A549 (cell line): ENCODE measurements at regions not wholly inside any gene's neighbourhood (a gene's known extent, or its start where the extent isn't known, plus 50 kb on each side); places are given as distances from the start of the nearest gene placed in this dataset.
A peak's percentile ranks its signal among the peaks of the same experiment; 100 is the strongest.

Experiments used
- ATAC-seq, 2 experiments: fragments of 200-7000 bp in 1 of 2; fragments of >200 bp in 1 of 2; cut with Nextera tagmentation in 1 of 2; cut with Tn5 transposase in 1 of 2; 3 replicates each; pipeline versions ENCODE4 v1.8.0 to v1.9.1; 2018 to 2020; ENCODE audit warnings: mild to moderate bottlenecking in 1 of 2, moderate library complexity in 1 of 2
- CTCF ChIA-PET: fragments of 300-600 bp; sonication (Branson Sonifier 250); formaldehyde crosslinking; extraction: SDS; loops from one replicate; lab custom pipeline; 2021; ENCODE audit warnings: antibody characterized with exemption, inconsistent platforms; lab: Yijun Ruan, JAX
- POLR2A ChIA-PET: fragments of 350-600 bp; formaldehyde crosslinking; extraction: SDS; loops from one replicate; lab custom pipeline; 2021; ENCODE audit warnings: antibody characterized with exemption, inconsistent platforms; lab: Yijun Ruan, JAX
- DNase-seq, 2 experiments: peaks; one replicate each; pipeline versions ENCODE4 v3.0.0 to v3.0.0-alpha.2; 2011 to 2016; ENCODE audit warnings: low read depth in 1 of 2, low spot score in 1 of 2
- FAIRE-seq: peaks from 2 replicates; lab custom pipeline; 2011; peaks lifted over from hg19 to GRCh38; lab: Jason Lieb, UNC
- H3K27ac ChIP-seq, 2 experiments: fragments of >200 bp; sonication (Bioruptor Twin); formaldehyde crosslinking; 3 replicates each; pipeline ENCODE4 v1.5.1; 2016 to 2017
- H3K4me1 ChIP-seq: fragments of >200 bp; sonication (Bioruptor Twin); formaldehyde crosslinking; 3 replicates; pipeline ENCODE4 v1.6.1; 2016
- H3K4me2 ChIP-seq: fragments of >200 bp; sonication (Bioruptor Twin); formaldehyde crosslinking; 3 replicates; pipeline ENCODE4 v1.6.1; 2016
- H3K4me3 ChIP-seq: fragments of >200 bp; sonication (Bioruptor Twin); formaldehyde crosslinking; 3 replicates; pipeline ENCODE4 v1.5.1; 2016
- H3K9me3 ChIP-seq: fragments of >200 bp; sonication (Bioruptor Twin); formaldehyde crosslinking; 3 replicates; pipeline ENCODE4 v1.6.1; 2016
- ATOH8 ChIP-seq: fragments of 250-450 bp; sonication (Bioruptor Pico); IDR thresholded peaks from 2 replicates; pipeline ENCODE4 v1.5.0; 2020; ENCODE audit warnings: low read depth, mild to moderate bottlenecking, moderate library complexity
- CBX2 ChIP-seq: fragments of 200-600 bp; sonication (generic); IDR thresholded peaks from 2 replicates; pipeline ENCODE4 v1.6.1; 2016; ENCODE audit warnings: low read depth, mild to moderate bottlenecking, borderline replicate concordance
- EHF ChIP-seq: fragments of 250-450 bp; sonication (Bioruptor Pico); IDR thresholded peaks from 2 replicates; pipeline ENCODE4 v1.5.0; 2020; ENCODE audit warnings: mild to moderate bottlenecking
- ELK1 ChIP-seq: fragments of 150-350 bp; IDR thresholded peaks from 2 replicates; pipeline ENCODE4 v1.6.1; 2014; ENCODE audit warnings: low read depth, mild to moderate bottlenecking, low read length
- FOSL2 ChIP-seq, 2 experiments: fragments of 450-650 bp in 1 of 2; fragments of >200 bp in 1 of 2; sonication (Bioruptor Twin) in 1 of 2; formaldehyde crosslinking; IDR thresholded peaks; 2 replicates each; pipeline versions ENCODE4 v1.5.0 to v1.6.1; 2016 to 2020; ENCODE audit warnings: mild to moderate bottlenecking in 1 of 2, moderate library complexity in 1 of 2
- GATA3 ChIP-seq: IDR thresholded peaks from 2 replicates; pipeline ENCODE4 v1.6.1; 2012; ENCODE audit warnings: borderline replicate concordance
- HOXA7 ChIP-seq: fragments of 250-450 bp; sonication (Bioruptor Pico); IDR thresholded peaks from 2 replicates; pipeline ENCODE4 v1.5.0; 2020; ENCODE audit warnings: mild to moderate bottlenecking, moderate library complexity
- HOXB13 ChIP-seq: fragments of 250-450 bp; sonication (Bioruptor Pico); IDR thresholded peaks from 2 replicates; pipeline ENCODE4 v1.5.0; 2020; ENCODE audit warnings: low read depth, mild to moderate bottlenecking, moderate library complexity
- MAFK ChIP-seq: fragments of 450-650 bp; IDR thresholded peaks from 2 replicates; pipeline ENCODE4 v1.6.1; 2014; ENCODE audit not compliant: partially characterized antibody
- NPAS2 ChIP-seq: fragments of 250-450 bp; sonication (Bioruptor Pico); IDR thresholded peaks from 2 replicates; pipeline ENCODE4 v1.8.0; 2022; ENCODE audit warnings: mild to moderate bottlenecking, moderate library complexity, borderline replicate concordance
- POLR2AphosphoS2 ChIP-seq: conservative IDR thresholded peaks from 2 replicates; pipeline ENCODE4 v1.6.1; 2012; ENCODE audit warnings: low read length, improper control_type of control experiment, inconsistent platforms
- ZSCAN20 ChIP-seq: fragments of 250-450 bp; sonication (Bioruptor Pico); IDR thresholded peaks from 2 replicates; pipeline ENCODE4 v1.8.0; 2022; ENCODE audit warnings: mild to moderate bottlenecking, moderate library complexity
- WGBS: methylation state at CpG from one replicate; pipeline ENCODE4 v1.1.6; 2017; ENCODE audit errors: missing lambda C conversion rate; 5-methylcytosine and 5-hydroxymethylcytosine counted together

- Histone ChIP-seq H3K27ac (no peak overlapping the region), H3K4me3 (no peak overlapping the region), H3K4me2 (no peak overlapping the region), H3K9me3 (no peaks in the 10 kb centered on the region), H3K4me1 (no peaks in the 10 kb centered on the region)
- DNase-seq (no peak), FAIRE-seq (no peak), ATAC-seq (no peak)
- ChIA-PET CTCF (no interaction called here), POLR2A (no interaction called here)
- peak; percentile 6 for TF ChIP-seq MAFK
- no peak for TF ChIP-seq CBX2
- no peak for TF ChIP-seq FOSL2 (IDR thresholded peaks at IDR 0.05)
- TF ChIP-seq FOSL2 (CRISPR knock-in tag; IDR thresholded peaks at IDR 0.05) = 0 out of 2 replicates have a peak, but pooled peaks have one; percentile 4
- 57% methylated on average over 3 of the region's 3 CpGs for WGBS
Measured at GRCh38 chr9:81083854-81084512, 605.4 kb downstream of the TLE1 start.

GRCh38 chr9:81083067-81083466, 606.3 kb downstream of the TLE1 start:
- Histone ChIP-seq H3K4me3 (no peak overlapping the region), H3K4me1 (no peaks in the 10 kb centered on the region), H3K27ac (no peak overlapping the region), H3K4me2 (no peak overlapping the region), H3K9me3 (no peaks in the 10 kb centered on the region)
- TF ChIP-seq HOXB13 (CRISPR knock-in tag) (no peak), NPAS2 (CRISPR knock-in tag) (no peak), ZSCAN20 (CRISPR knock-in tag) (no peak), MAFK (no peak)
- WGBS = 62% methylated on average over 4 of the region's 4 CpGs
- ChIA-PET POLR2A (no interaction called here), CTCF (no interaction called here)
- FAIRE-seq = no peak
- DNase-seq = peak in 1 of 2 experiments; percentile 14
- peak; percentile 78 to 81; a peak in 5 of 6 replicates for ATAC-seq

GRCh38 chr9:81082221-81082620, 607.1 kb downstream of the TLE1 start:
- H3K27ac ChIP-seq = no peak overlapping the region
- ATAC-seq = no peak
- H3K4me2 ChIP-seq = no peak overlapping the region
- POLR2A ChIA-PET = no interaction called here
- no peaks in the 10 kb centered on the region for H3K4me1 ChIP-seq
- no peaks in the 10 kb centered on the region for H3K9me3 ChIP-seq
- TF ChIP-seq GATA3 (no peak), HOXA7 (CRISPR knock-in tag) (no peak), ELK1 (no peak), EHF (CRISPR knock-in tag) (no peak), POLR2AphosphoS2 (no peak)
- TF ChIP-seq, all 56 proteins: peak for 0
- DNase-seq (no peak), FAIRE-seq (no peak)
- CTCF ChIA-PET = interaction anchor here (0.6 kb wide), 1 partner anchor 22 kb away, joined by 6 read pairs; no protein-coding TSS in a partner anchor
- H3K4me3 ChIP-seq = no peak overlapping the region

- H3K4me2 ChIP-seq = no peak overlapping the region
- DNase-seq = no peak
- no peak overlapping the region for H3K27ac ChIP-seq
- FAIRE-seq = no peak
- H3K4me1 ChIP-seq = no peaks in the 10 kb centered on the region
- ChIA-PET CTCF (interaction anchor here (0.6 kb wide), 1 partner anchor 103 kb away, joined by 3 read pairs; no protein-coding TSS in a partner anchor), POLR2A (no interaction called here)
- H3K9me3 ChIP-seq = no peaks in the 10 kb centered on the region
- no peak for TF ChIP-seq ATOH8 (CRISPR knock-in tag)
- no peak for ATAC-seq
- H3K4me3 ChIP-seq = no peak overlapping the region
Measured at GRCh38 chr9:81080900-81081299, 608.4 kb downstream of the TLE1 start.

- POLR2A ChIA-PET = no interaction called here
- CTCF ChIA-PET = no interaction called here
Measured at GRCh38 chr9:81080185-81080584, 609.2 kb downstream of the TLE1 start.

More at GRCh38 chr9:81080185-81080584, 609.2 kb downstream of the TLE1 start:
- no peak overlapping the region for H3K4me2 ChIP-seq
- TF ChIP-seq EHF (CRISPR knock-in tag) (no peak), MAFK (peak; percentile 59)
- H3K9me3 ChIP-seq = no peaks in the 10 kb centered on the region
- FAIRE-seq (no peak), ATAC-seq (no peak), DNase-seq (no peak)
- no peak overlapping the region for H3K27ac ChIP-seq
- 59% methylated on average over 2 of the region's 2 CpGs for WGBS
- H3K4me3 ChIP-seq = no peak overlapping the region
- H3K4me1 ChIP-seq = no peaks in the 10 kb centered on the region
